ELR (cell line): ENCODE measurements at regions not wholly inside any gene's neighbourhood (a gene's known extent, or its start where the extent isn't known, plus 50 kb on each side); places are given as distances from the start of the nearest gene placed in this dataset.
"Not testable (repeated sequence)": the region's sequence is repeated elsewhere in the genome, so short reads cannot be mapped to it uniquely, and the experiment has no call there.

Experiments
- DNase-seq: peaks from one replicate; pipeline ENCODE4 v3.0.0-alpha.2; 2015; ENCODE audit warnings: low read depth

- no peak for DNase-seq
Observed at GRCh38 chr7:114180556-114181266, 233.9 kb upstream of the FOXP2 start.

- peak; percentile 59 for DNase-seq
Observed at GRCh38 chr7:114175125-114175524, 239.5 kb upstream of the FOXP2 start.

- DNase-seq, result no peak
Observed at GRCh38 chr7:114173170-114173890, 241.3 kb upstream of the FOXP2 start.

GRCh38 chr7:114169389-114169788, 245.2 kb upstream of the FOXP2 start:
- DNase-seq, result not testable (repeated sequence)

GRCh38 chr7:114160925-114161324, 242.1 kb upstream of the PPP1R3A start:
- DNase-seq, result no peak

GRCh38 chr7:114158854-114159253, 240.0 kb upstream of the PPP1R3A start:
- DNase-seq, result no peak

GRCh38 chr7:114158275-114158674, 239.5 kb upstream of the PPP1R3A start:
- DNase-seq, result no peak

GRCh38 chr7:114156178-114156577, 237.4 kb upstream of the PPP1R3A start:
- DNase-seq, result no peak

GRCh38 chr7:114155116-114156110, 236.6 kb upstream of the PPP1R3A start:
- no peak for DNase-seq

- DNase-seq, result no peak
Observed at GRCh38 chr7:114153700-114154099, 234.9 kb upstream of the PPP1R3A start.

- DNase-seq, result no peak
Observed at GRCh38 chr7:114152314-114152938, 233.6 kb upstream of the PPP1R3A start.

- DNase-seq, result no peak
Observed at GRCh38 chr7:114151777-114152176, 233.0 kb upstream of the PPP1R3A start.

- DNase-seq, result no peak
Observed at GRCh38 chr7:114150689-114151088, 231.9 kb upstream of the PPP1R3A start.

GRCh38 chr7:114148779-114149178, 230.0 kb upstream of the PPP1R3A start:
- DNase-seq, result no peak

GRCh38 chr7:114141415-114141814, 222.6 kb upstream of the PPP1R3A start:
- DNase-seq, result peak; percentile 46

- DNase-seq, result no peak
Observed at GRCh38 chr7:114140561-114140960, 221.8 kb upstream of the PPP1R3A start.

- DNase-seq, result not testable (repeated sequence)
Observed at GRCh38 chr7:114139690-114140089, 220.9 kb upstream of the PPP1R3A start.

GRCh38 chr7:114138587-114138986, 219.8 kb upstream of the PPP1R3A start:
- DNase-seq, result no peak

GRCh38 chr7:114133717-114134116, 214.9 kb upstream of the PPP1R3A start:
- no peak for DNase-seq

- no peak for DNase-seq
Observed at GRCh38 chr7:114130866-114131265, 212.1 kb upstream of the PPP1R3A start.

- DNase-seq, result no peak
Observed at GRCh38 chr7:114128880-114129279, 210.1 kb upstream of the PPP1R3A start.

- DNase-seq, result no peak
Observed at GRCh38 chr7:114126095-114126494, 207.3 kb upstream of the PPP1R3A start.
